HG03439 (cell line): ENCODE measurements at regions not wholly inside any gene's neighbourhood (a gene's known extent, or its start where the extent isn't known, plus 50 kb on each side); places are given as distances from the start of the nearest gene placed in this dataset.

Source experiments
- ATAC-seq: cut with Tn5 transposase; IDR thresholded peaks from one replicate; pipeline ENCODE4 v1.9.1; 2021; ENCODE audit warnings: mild to moderate bottlenecking, moderate library complexity; ENCODE audit not compliant: unreplicated experiment

GRCh38 chr11:26204839-26205238 is 127.1 kb upstream of the ANO3 start:
- ATAC-seq = no peak

GRCh38 chr11:26219183-26220117 is 112.5 kb upstream of the ANO3 start:
- no peak for ATAC-seq

- no peak for ATAC-seq
Measured at GRCh38 chr11:26225646-26226045, 106.3 kb upstream of the ANO3 start.

GRCh38 chr11:26227301-26227746 is 104.6 kb upstream of the ANO3 start:
- ATAC-seq = peak; percentile 74

- ATAC-seq = no peak
Measured at GRCh38 chr11:26227883-26228502, 103.9 kb upstream of the ANO3 start.

- no peak for ATAC-seq
Measured at GRCh38 chr11:26228778-26229177, 103.2 kb upstream of the ANO3 start.

DNA sequence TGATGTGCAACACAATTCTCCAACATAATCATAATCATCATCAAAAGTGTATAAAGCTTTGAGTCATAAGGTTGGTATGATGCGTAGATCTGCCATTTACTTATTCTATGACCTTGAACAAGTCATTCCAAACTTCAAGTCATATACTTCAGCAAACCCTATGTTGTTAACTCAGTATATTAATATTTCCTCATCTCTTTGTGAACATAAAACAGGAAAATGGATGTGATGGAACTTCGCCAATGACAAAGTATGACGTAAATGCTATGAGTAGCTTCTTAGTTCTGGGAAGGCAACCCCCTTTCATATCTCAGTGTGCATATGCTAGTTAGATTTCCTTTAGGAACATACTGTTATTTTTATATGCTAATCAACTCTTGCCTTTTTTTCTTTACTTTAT is 102.7 kb upstream of the ANO3 start:
- no peak for ATAC-seq

- ATAC-seq = no peak
Measured at GRCh38 chr11:26229981-26230380, 101.9 kb upstream of the ANO3 start.

DNA sequence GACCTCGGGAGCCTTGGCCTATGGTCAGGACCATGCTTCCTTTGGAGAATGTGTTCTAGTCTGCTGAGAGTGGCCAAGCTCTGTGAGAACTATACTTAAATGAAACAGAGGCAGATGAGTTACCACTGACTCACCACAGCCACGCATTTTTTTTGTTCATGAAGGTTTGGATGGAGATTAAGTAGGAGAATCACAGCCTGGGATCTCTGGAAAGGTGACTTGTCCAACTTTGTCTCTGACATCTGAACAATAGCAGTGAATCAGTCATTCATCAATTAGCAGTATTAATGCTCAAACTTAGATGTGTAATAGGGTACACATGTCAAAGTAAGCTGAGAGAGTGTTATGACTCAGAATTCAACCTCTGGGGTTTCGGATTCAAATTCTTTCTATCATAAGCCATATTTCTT is 100.7 kb upstream of the ANO3 start:
- no peak for ATAC-seq

DNA sequence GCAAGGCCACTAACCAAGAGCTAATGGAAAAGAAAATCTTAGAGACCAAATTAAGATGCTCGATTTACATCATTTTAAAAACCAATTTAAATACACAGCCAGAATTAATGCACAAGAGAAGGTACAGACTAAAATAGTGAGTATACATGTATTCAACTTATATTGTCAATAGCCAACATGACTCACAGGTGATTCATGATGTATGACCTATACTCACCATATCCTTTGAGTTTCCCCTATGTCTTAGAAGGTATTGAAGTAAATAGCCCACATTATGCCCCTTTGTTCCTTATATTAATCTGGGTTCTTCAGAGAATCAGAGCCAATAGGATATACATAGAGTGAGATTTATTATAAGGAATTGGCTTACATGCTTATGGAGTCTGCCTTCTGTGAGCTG is 97.5 kb upstream of the ANO3 start:
- ATAC-seq = no peak

- no peak for ATAC-seq
Measured at GRCh38 chr11:26243426-26243825, 88.5 kb upstream of the ANO3 start.

GRCh38 chr11:26244207-26244606 is 87.7 kb upstream of the ANO3 start:
- no peak for ATAC-seq

DNA sequence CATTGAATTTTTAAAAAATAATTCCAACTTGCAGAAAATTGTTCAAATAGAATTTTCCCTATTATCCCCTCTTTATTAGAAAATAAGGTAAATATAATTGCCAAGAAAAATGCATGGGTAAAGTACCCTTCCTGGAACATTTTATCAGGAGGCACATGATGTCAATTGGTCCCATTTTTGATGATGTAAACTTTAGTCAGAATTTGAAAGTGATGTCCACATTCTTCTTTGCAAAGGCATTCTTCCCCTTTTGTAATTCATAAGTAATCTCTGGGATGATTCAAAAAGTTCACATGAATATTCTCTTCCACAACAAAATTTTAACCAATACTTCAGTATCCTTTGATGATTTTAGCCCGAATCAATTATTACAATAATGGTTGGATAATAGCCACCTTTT is 86.9 kb upstream of the ANO3 start:
- no peak for ATAC-seq

DNA sequence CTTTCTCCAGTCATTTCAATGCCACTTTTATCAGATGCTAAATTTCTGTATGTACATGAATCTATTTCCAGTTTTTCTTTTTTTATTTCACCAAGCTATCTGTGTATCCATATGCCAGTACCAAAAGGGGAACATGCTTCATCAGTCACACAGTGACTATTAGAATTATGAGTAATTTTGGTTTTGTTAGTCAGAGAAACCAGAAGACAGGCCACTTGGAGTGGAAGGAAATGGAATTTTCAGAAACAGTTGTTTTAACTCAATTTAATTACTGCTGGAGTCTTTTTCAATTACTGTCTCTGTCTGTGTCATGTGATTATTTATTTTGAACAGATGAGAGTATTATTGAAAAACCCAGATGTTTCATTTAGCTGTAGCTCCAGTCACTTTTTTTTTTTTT is 84.6 kb upstream of the ANO3 start:
- no peak for ATAC-seq

GRCh38 chr11:26248661-26249060 is 83.3 kb upstream of the ANO3 start:
- ATAC-seq = no peak

DNA sequence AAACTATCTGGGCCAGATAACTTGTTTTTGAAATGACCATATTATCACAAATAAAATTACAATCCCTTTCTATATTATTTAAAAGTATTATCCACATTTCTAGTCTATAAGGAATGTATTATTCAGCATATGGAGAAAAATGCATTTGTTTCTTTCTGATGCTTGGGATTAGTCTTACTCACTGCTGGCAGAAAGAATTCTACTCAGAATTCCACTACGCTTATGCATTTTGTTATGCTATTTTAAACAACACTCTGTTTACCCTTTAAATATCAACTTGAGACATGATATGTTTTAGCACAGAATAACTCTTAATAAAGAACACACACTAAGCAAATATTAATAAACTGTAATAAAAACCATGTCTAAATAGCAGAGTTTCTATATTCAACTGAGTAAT is 77.6 kb upstream of the ANO3 start:
- no peak for ATAC-seq

GRCh38 chr11:26263769-26264168 is 68.2 kb upstream of the ANO3 start:
- ATAC-seq = no peak

DNA sequence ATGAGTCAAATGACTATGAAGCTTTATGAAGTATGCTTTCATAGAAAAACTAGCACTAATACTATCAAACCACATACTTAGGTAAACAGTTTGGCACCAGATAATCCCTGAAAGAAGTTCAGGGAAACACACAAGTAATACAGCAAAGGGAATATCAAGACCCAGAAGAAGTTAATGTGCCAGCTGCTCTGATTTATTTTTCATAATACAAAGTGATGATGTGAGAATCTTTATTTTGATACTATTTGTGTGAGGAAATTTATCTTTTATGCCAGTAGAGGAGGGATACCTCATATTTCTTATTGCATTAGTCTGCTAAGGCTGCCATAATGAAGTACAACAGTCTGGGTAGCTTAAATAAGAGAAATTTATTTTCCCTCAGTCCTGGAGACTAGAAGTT is 67.7 kb upstream of the ANO3 start:
- ATAC-seq = no peak

DNA sequence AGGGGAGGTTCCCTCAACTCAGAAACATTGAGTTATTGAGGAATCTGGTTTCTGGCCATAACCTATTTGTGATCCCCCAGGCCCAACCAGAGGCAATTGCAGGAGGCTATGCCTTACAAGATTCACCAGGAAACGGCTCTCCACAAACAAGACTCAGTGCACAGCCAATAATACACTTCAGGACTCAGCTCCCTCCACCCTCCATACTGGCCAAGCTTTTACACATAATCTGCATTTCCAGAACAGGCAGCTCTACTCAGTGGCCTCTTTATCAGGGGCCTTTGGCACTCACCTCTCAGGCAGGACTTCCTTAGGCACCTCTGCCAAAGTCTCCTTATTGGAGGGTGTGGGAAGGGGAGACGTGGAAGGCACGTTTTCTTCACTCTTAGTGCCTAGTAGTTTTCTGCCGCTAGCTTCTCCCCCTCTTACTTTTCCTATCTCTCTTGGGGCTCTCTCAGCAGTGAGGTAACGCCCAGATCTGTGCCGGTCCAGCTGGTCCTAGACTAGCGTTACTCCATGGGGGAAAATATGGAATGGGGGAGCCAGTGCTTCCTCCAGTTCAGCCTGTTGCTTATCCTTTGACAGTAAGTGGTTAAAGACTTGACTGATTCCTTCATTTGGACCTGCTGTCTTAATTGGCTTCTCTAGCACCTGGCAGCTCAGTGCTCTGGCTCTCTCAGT is 62.8 kb upstream of the ANO3 start:
- ATAC-seq = no peak

DNA sequence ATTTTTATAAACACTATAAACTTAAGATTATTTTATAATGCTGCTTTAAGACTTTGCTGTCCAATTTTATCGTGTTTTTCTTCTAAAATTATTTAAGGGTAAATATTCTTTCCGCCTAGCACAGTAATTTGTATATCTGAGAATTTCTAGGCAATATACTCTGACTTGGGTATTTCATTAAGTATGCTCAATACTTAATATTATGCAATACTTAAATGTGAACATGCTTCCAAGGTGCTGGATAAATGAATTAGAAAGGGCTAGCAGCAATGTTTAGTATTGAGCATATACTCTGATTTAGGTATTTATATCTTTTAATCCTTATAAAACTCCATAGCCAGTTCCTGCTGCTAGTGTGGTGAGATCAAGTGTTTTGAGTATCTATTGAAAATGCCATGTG is 60.3 kb upstream of the ANO3 start:
- no peak for ATAC-seq

DNA sequence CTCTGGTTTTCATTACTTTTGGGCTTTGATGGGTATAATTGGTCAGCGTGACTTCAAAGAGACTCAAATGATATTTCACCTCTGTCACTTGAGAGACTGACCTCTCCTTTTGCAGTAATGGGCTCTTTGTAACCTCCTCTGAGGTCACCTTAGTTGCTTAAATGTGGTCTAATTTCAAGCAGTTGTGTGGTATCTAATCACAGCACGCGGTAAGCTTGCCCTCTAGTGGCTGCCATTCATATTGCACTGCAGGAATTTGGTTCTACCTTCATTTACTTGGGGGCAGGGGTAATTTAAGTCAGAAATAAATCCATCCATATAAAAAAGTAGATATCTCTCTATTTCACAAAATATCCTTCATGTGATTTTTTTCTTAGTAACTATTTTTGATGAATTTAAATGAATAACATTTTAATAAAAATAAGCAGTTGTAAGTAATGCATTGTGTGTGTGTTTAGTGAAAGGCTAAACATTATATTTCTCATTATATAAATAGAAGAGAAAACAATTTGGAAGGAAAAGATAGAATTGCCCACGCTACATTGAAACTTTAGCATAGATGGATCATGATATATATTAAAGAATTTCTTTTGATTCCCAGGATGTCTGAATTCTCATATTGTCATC is 55.0 kb upstream of the ANO3 start:
- ATAC-seq = peak; percentile 82
